ENCODE measurements at regions not wholly inside any gene's neighbourhood (a gene's known extent, or its start where the extent isn't known, plus 50 kb on each side); places are given as distances from the start of the nearest gene placed in this dataset.

GRCh38 chr16:27727941-27728340 lies 178.0 kb downstream of the KATNIP start:
- Histone ChIP-seq H2AFZ (ENCODE audit: low read depth, low read length) (no peak overlapping the region), H3K4me2 (ENCODE audit: insufficient read depth, low read length) (no peak overlapping the region), H3K4me3 (no peak overlapping the region), H3K36me3 (ENCODE audit: control insufficient read depth, insufficient read depth, low read length) (no peaks in the 10 kb centered on the region), H3K9ac (ENCODE audit: insufficient read depth in 1 of 2, low read depth in 2 of 2, low read length in 2 of 2) (no peak overlapping the region), H3K4me1 (replicated peaks in 1 of 2; ENCODE audit: control insufficient read depth in 2 of 2, insufficient read depth in 2 of 2, low read length in 2 of 2) (no peaks in the 10 kb centered on the region; a peak in 1 of 5 replicates), H3K27me3 (ENCODE audit: control insufficient read depth in 2 of 2, insufficient read depth in 2 of 2, low read length in 2 of 2) (no peaks in the 10 kb centered on the region), H3K27ac (ENCODE audit: extremely low read depth, low read depth, low read length) (no peak overlapping the region), H3K9me3 (replicated peaks; ENCODE audit: control insufficient read depth, insufficient read depth, low read depth, low read length) (no peaks in the 10 kb centered on the region), H3K79me2 (ENCODE audit: control insufficient read depth, insufficient read depth, low read length) (no peaks in the 10 kb centered on the region), H4K20me1 (replicated peaks; ENCODE audit: control insufficient read depth, insufficient read depth, low read length) (no peaks in the 10 kb centered on the region), H3K9me1 (ENCODE audit: control insufficient read depth, insufficient read depth, low read length) (no peaks in the 10 kb centered on the region)
- BruUV-seq (replicated peaks) = no TSS peak
- ATAC-seq (no peak), DNase-seq (ENCODE audit: extremely low read depth in 1 of 4, low spot score in 3 of 4) (no peak), FAIRE-seq (no peak)
- CTCF ChIA-PET (ENCODE audit: low intra/inter-chr PET ratio) = no interaction called here
- POLR2A ChIA-PET = interaction anchor here (0.5 kb wide), 1 partner anchor 36 kb away, joined by 3 read pairs; no protein-coding TSS in a partner anchor
- 45% methylated on average over 4 of the region's 6 CpGs for WGBS (ENCODE audit: insufficient coverage, low coverage, missing lambda C conversion rate)
- in situ Hi-C loops (cut with MboI) (no loop called here), intact Hi-C loops (cut with micrococcal nuclease) (no loop called here)
- TF ChIP-seq E2F4 (CRISPR knock-in tag; IDR thresholded peaks at IDR 0.05; ENCODE audit: low read depth) = no peak
- TF ChIP-seq ZNF398 (CRISPR knock-in tag; IDR thresholded peaks at IDR 0.05) = no peak
- TF ChIP-seq TCF3 (CRISPR knock-in tag; IDR thresholded peaks at IDR 0.05) = no peak
- no peak for TF ChIP-seq AFF4 (CRISPR knock-in tag; IDR thresholded peaks at IDR 0.05)
- TF ChIP-seq TEAD4 (IDR thresholded peaks at IDR 0.05; ENCODE audit: low read length) = no peak
- no peak for TF ChIP-seq TEAD4 (CRISPR knock-in tag; IDR thresholded peaks at IDR 0.05; ENCODE audit: borderline replicate concordance)
- no peak for TF ChIP-seq DEAF1 (CRISPR knock-in tag; IDR thresholded peaks at IDR 0.05)
- TF ChIP-seq SAP30 (IDR thresholded peaks at IDR 0.05; ENCODE audit: borderline replicate concordance, insufficient read depth, low read depth, low read length, poor library complexity, severe bottlenecking) = no peak
- TF ChIP-seq NCOA4 (IDR thresholded peaks at IDR 0.05; ENCODE audit: partially characterized antibody) = no peak
- TF ChIP-seq ESRRB (CRISPR knock-in tag; IDR thresholded peaks at IDR 0.05; ENCODE audit: borderline replicate concordance) = no peak
- TF ChIP-seq YY1 (IDR thresholded peaks at IDR 0.05; ENCODE audit: borderline replicate concordance in 1 of 3, control insufficient read depth in 1 of 3, extremely low read depth in 1 of 3, insufficient read depth in 3 of 3, insufficient read length in 1 of 3, insufficient replicate concordance in 2 of 3, low read depth in 1 of 3, low read length in 2 of 3) = no peak
- no peak for TF ChIP-seq ZNF76 (CRISPR knock-in tag; IDR thresholded peaks at IDR 0.05; ENCODE audit: borderline replicate concordance)
- TF ChIP-seq POLR2B (IDR thresholded peaks at IDR 0.05; ENCODE audit: low read depth, partially characterized antibody) = no peak
- no peak for TF ChIP-seq NFATC3 (IDR thresholded peaks at IDR 0.05)
